Endothelial cell of umbilical vein (primary cell): ENCODE measurements at regions not wholly inside any gene's neighbourhood (a gene's known extent, or its start where the extent isn't known, plus 50 kb on each side); places are given as distances from the start of the nearest gene placed in this dataset.

Experiments used
- BruUV-seq: library from RNA; stranded (reverse); fragments of 400-500 nt; replicated peaks from 2 replicates; lab custom pipeline; 2021; lab: Mats Ljungman, UMichigan
- CTCF ChIA-PET: fragments of 300-600, 350-600 bp; sonication (Branson Sonifier 250); formaldehyde crosslinking; loops from one replicate; lab custom pipeline; 2021; ENCODE audit warnings: antibody characterized with exemption, inconsistent platforms; lab: Charles Lee
- POLR2A ChIA-PET: fragments of 300-600, 350-600 bp; sonication (Branson Sonifier 250); formaldehyde crosslinking; loops from one replicate; lab custom pipeline; 2021; ENCODE audit warnings: antibody characterized with exemption, inconsistent platforms; lab: Charles Lee
- DNase-seq: peaks from one replicate; pipeline ENCODE4 v3.0.0-alpha.2; 2011; ENCODE audit warnings: low read depth, low spot score
- FAIRE-seq: peaks from 2 replicates; lab custom pipeline; 2011; peaks lifted over from hg19 to GRCh38; lab: Jason Lieb, UNC
- H2AFZ ChIP-seq: 2 replicates; pipeline ENCODE4 v1.6.0; 2012; ENCODE audit warnings: low read depth, low read length, control low read depth, inconsistent platforms
- H3K27ac ChIP-seq: 2 replicates; pipeline ENCODE4 v1.5.1; 2011; ENCODE audit warnings: low read depth, mild to moderate bottlenecking, control low read depth, low read length, moderate library complexity; ENCODE audit not compliant: insufficient read depth
- H3K27me3 ChIP-seq, 2 experiments: 2 replicates each; pipeline versions ENCODE4 v1.6.0 to v1.6.1; 2011; ENCODE audit warnings: low read length in 2 of 2, mixed read lengths in 1 of 2; ENCODE audit not compliant: control insufficient read depth in 2 of 2, insufficient read depth in 2 of 2
- H3K36me3 ChIP-seq, 2 experiments: 2 replicates in 1 of 2; 3 replicates in 1 of 2; pipeline ENCODE4 v1.5.1; 2011; ENCODE audit warnings: low read length in 2 of 2, mild to moderate bottlenecking in 1 of 2, moderate library complexity in 1 of 2; ENCODE audit not compliant: control insufficient read depth in 2 of 2, insufficient read depth in 2 of 2; ENCODE audit errors: extremely low read depth in 1 of 2
- H3K4me1 ChIP-seq: 3 replicates; pipeline ENCODE4 v1.5.1; 2011; ENCODE audit warnings: mild to moderate bottlenecking, low read length; ENCODE audit not compliant: control insufficient read depth, insufficient read depth; ENCODE audit errors: extremely low read depth
- H3K4me2 ChIP-seq: 2 replicates; pipeline ENCODE4 v1.6.1; 2011; ENCODE audit warnings: low read length, control low read depth, mixed read lengths; ENCODE audit not compliant: insufficient read depth
- H3K4me3 ChIP-seq, 3 experiments: fragments of 200-600 bp in 1 of 3; sonication (generic), shearing (Covaris generic) in 1 of 3; replicated peaks in 1 of 3; 2 replicates each; pipeline ENCODE4 v1.5.1; 2011 to 2016; ENCODE audit warnings: control low read depth in 3 of 3, low read length in 3 of 3, mild to moderate bottlenecking in 2 of 3, inconsistent platforms in 1 of 3, low read depth in 1 of 3, moderate library complexity in 1 of 3; ENCODE audit not compliant: insufficient read depth in 1 of 3
- H3K79me2 ChIP-seq: 2 replicates; pipeline ENCODE4 v1.6.0; 2012; ENCODE audit warnings: low read length, inconsistent platforms; ENCODE audit not compliant: control insufficient read depth, insufficient read depth
- H3K9ac ChIP-seq: replicated peaks from 2 replicates; pipeline ENCODE3; 2011; ENCODE audit warnings: low read length, control low read depth; ENCODE audit not compliant: insufficient read depth; ENCODE audit errors: extremely low read depth
- H3K9me1 ChIP-seq: replicated peaks from 3 replicates; pipeline ENCODE4 v1.6.0; 2011; ENCODE audit warnings: mild to moderate bottlenecking, low read length; ENCODE audit not compliant: control insufficient read depth, insufficient read depth; ENCODE audit errors: extremely low read depth
- H3K9me3 ChIP-seq: replicated peaks from 2 replicates; pipeline ENCODE4 v1.5.1; 2012; ENCODE audit warnings: low read length, inconsistent platforms; ENCODE audit not compliant: control insufficient read depth, insufficient read depth
- H4K20me1 ChIP-seq: replicated peaks from 2 replicates; pipeline ENCODE3; 2011; ENCODE audit warnings: mild to moderate bottlenecking, low read length; ENCODE audit not compliant: control insufficient read depth, insufficient read depth; ENCODE audit errors: extremely low read depth
- CTCF ChIP-seq, 2 donors: IDR thresholded peaks; 1 replicate in 1 of 2; 2 replicates in 1 of 2; pipeline ENCODE4 v1.5.1; 2011; ENCODE audit warnings: low read length in 2 of 2, mild to moderate bottlenecking in 2 of 2, moderate library complexity in 2 of 2, control low read depth in 1 of 2, inconsistent platforms in 1 of 2, low read depth in 1 of 2; ENCODE audit not compliant: insufficient read depth in 1 of 2; ENCODE audit errors: extremely low read depth in 1 of 2
- EZH2 ChIP-seq: IDR thresholded peaks from 2 replicates; pipeline ENCODE4 v1.6.1; 2012; ENCODE audit warnings: borderline replicate concordance, low read depth, mild to moderate bottlenecking, moderate library complexity, low read length, inconsistent platforms; ENCODE audit not compliant: severe bottlenecking
- GATA2 ChIP-seq: IDR thresholded peaks from 2 replicates; pipeline ENCODE4 v1.7.0; 2011; ENCODE audit warnings: low read depth, mild to moderate bottlenecking, moderate library complexity, mixed read lengths, low read length; ENCODE audit not compliant: insufficient read length, insufficient read depth
- JUN ChIP-seq: IDR thresholded peaks from 2 replicates; pipeline ENCODE4 v1.6.1; 2011; ENCODE audit warnings: borderline replicate concordance, low read depth; ENCODE audit not compliant: insufficient read length, insufficient read depth
- MYC ChIP-seq: IDR thresholded peaks from one replicate; pipeline ENCODE4 v1.6.1; 2011; ENCODE audit warnings: mild to moderate bottlenecking, low read depth, low read length
- POLR2A ChIP-seq: IDR thresholded peaks from 2 replicates; pipeline ENCODE4 v1.6.1; 2012; ENCODE audit warnings: low read depth, mild to moderate bottlenecking, control low read depth, low read length
- POLR2AphosphoS5 ChIP-seq: IDR thresholded peaks from 2 replicates; pipeline ENCODE4 v1.6.1; 2012; ENCODE audit warnings: low read depth, mild to moderate bottlenecking, control low read depth, low read length, moderate library complexity; ENCODE audit not compliant: insufficient read depth
- dilution Hi-C: fragments of 300-500 bp; cut with MboI; formaldehyde crosslinking; loops from one replicate; pipeline ENCODE4 v1.15.0; 2019; ENCODE audit warnings: low sequenced_read_pairs; ENCODE audit not compliant: extremely low pct_ligation_motif_present
- intact Hi-C: fragments of 100-400 bp; cut with micrococcal nuclease; formaldehyde crosslinking; loops from one replicate; pipeline ENCODE4 v1.10.0; 2022

- dilution Hi-C loops, result no loop called here
- no TSS peak for BruUV-seq
Observed at GRCh38 chr1:30427545-30427944, 295.8 kb downstream of the MATN1 start.

More at GRCh38 chr1:30427545-30427944, 295.8 kb downstream of the MATN1 start:
- no peaks in the 10 kb centered on the region for H3K4me1 ChIP-seq
- TF ChIP-seq MYC (no peak), JUN (no peak), POLR2AphosphoS5 (no peak), CTCF (IDR thresholded peaks at IDR 0.05; ENCODE audit: extremely low read depth in 1 of 2, insufficient read depth in 1 of 2, low read depth in 1 of 2, low read length in 2 of 2) (no peak), POLR2A (no peak), GATA2 (no peak), EZH2 (no peak)
- H3K36me3 ChIP-seq, result no peaks in the 10 kb centered on the region
- POLR2A ChIA-PET, result no interaction called here
- H4K20me1 ChIP-seq, result no peaks in the 10 kb centered on the region
- no peaks in the 10 kb centered on the region for H3K9me3 ChIP-seq
- CTCF ChIA-PET, result no interaction called here
- intact Hi-C loops, result no loop called here
- no peaks in the 10 kb centered on the region for H3K27me3 ChIP-seq
- no peak overlapping the region for H3K4me3 ChIP-seq
- FAIRE-seq (no peak), DNase-seq (no peak)
- no peaks in the 10 kb centered on the region for H3K9me1 ChIP-seq
- no peak overlapping the region for H3K4me2 ChIP-seq
- no peaks in the 10 kb centered on the region for H3K79me2 ChIP-seq
- no peak overlapping the region for H3K27ac ChIP-seq
- H3K9ac ChIP-seq, result no peak overlapping the region
- no peak overlapping the region for H2AFZ ChIP-seq
